ENCODE measurements at regions not wholly inside any gene's neighbourhood (a gene's known extent, or its start where the extent isn't known, plus 50 kb on each side); places are given as distances from the start of the nearest gene placed in this dataset.

- dilution Hi-C loops (cut with HindIII; ENCODE audit: low sequenced_read_pairs, unreplicated experiment) (no loop called here), intact Hi-C loops (cut with micrococcal nuclease) (no loop called here), in situ Hi-C loops (cut with MboI; ENCODE audit: low sequenced_read_pairs) (no loop called here)
- Histone ChIP-seq H2AFZ (replicated peaks; ENCODE audit: low read length, poor library complexity) (no peak overlapping the region), H4K8ac (ENCODE audit: low read depth in 2 of 2, low read length in 2 of 2) (no peak overlapping the region), H2AK9ac (replicated peaks; ENCODE audit: low read depth, low read length, poor library complexity) (no peak overlapping the region), H4K91ac (ENCODE audit: insufficient read depth, low read depth, low read length) (no peak overlapping the region), H3K18ac (ENCODE audit: low read depth, low read length) (no peak overlapping the region), H3K9me1 (ENCODE audit: insufficient read depth, low read length) (no peaks in the 10 kb centered on the region), H3K4me2 (ENCODE audit: low read depth, low read length) (no peak overlapping the region), H2BK15ac (ENCODE audit: low read depth, low read length) (no peak overlapping the region), H3K79me1 (ENCODE audit: low read depth in 1 of 2, low read length in 2 of 2) (no peaks in the 10 kb centered on the region), H3K56ac (ENCODE audit: extremely low read depth, insufficient read depth, low read length) (no peak overlapping the region), H2BK120ac (ENCODE audit: low read depth, low read length) (no peak overlapping the region), H4K5ac (ENCODE audit: low read depth, low read length) (no peak overlapping the region), H3K14ac (replicated peaks; ENCODE audit: low read depth, low read length) (no peak overlapping the region), H3K9me3 (ENCODE audit: control insufficient read depth, insufficient read depth, low read length) (no peaks in the 10 kb centered on the region), H4K20me1 (ENCODE audit: insufficient read depth, low read length) (no peaks in the 10 kb centered on the region), H3K23ac (ENCODE audit: low read depth, low read length) (no peak overlapping the region), H3K4ac (ENCODE audit: low read depth, low read length) (no peak overlapping the region), H3K9ac (ENCODE audit: low read depth, low read length) (no peak overlapping the region), H3K36me3 (ENCODE audit: control insufficient read depth, insufficient read depth, low read length) (no peaks in the 10 kb centered on the region), H2BK5ac (ENCODE audit: low read depth, low read length, poor library complexity, severe bottlenecking) (no peak overlapping the region), H3K4me3 (ENCODE audit: insufficient read depth, low read depth, low read length) (no peak overlapping the region), H3K4me1 (ENCODE audit: control insufficient read depth, insufficient read depth, low read length) (no peaks in the 10 kb centered on the region), H3K27me3 (ENCODE audit: control insufficient read depth, insufficient read depth, low read length) (no peaks in the 10 kb centered on the region), H2BK20ac (ENCODE audit: low read depth, low read length) (no peak overlapping the region), H2AK5ac (ENCODE audit: low read depth, low read length) (no peak overlapping the region), H3K27ac (ENCODE audit: insufficient read depth, low read length) (no peak overlapping the region)
- ChIA-PET POLR2A (ENCODE audit: unreplicated experiment) (no interaction called here), CTCF (no interaction called here)
- no peak for TF ChIP-seq MAFK (IDR thresholded peaks at IDR 0.05; ENCODE audit: low read depth, low read length)
- TF ChIP-seq FOS (IDR thresholded peaks at IDR 0.05; ENCODE audit: low read depth, low read length): no peak
- TF ChIP-seq MXI1 (IDR thresholded peaks at IDR 0.05; ENCODE audit: borderline replicate concordance, low read depth, low read length): no peak
- TF ChIP-seq RFX5 (IDR thresholded peaks at IDR 0.05; ENCODE audit: low read depth, low read length): no peak
- no peak for TF ChIP-seq POLR2A (IDR thresholded peaks at IDR 0.05; ENCODE audit: low read depth, low read length)
- TF ChIP-seq SMC3 (IDR thresholded peaks at IDR 0.05; ENCODE audit: low read depth, low read length): no peak
- no peak for TF ChIP-seq NFE2L2 (IDR thresholded peaks at IDR 0.05; ENCODE audit: low read depth, low read length)
- no peak for TF ChIP-seq MAZ (IDR thresholded peaks at IDR 0.05; ENCODE audit: borderline replicate concordance, low read depth, low read length)
- no peak for TF ChIP-seq CHD1 (IDR thresholded peaks at IDR 0.05; ENCODE audit: low read depth, low read length)
- no peak for TF ChIP-seq RAD21 (IDR thresholded peaks at IDR 0.05; ENCODE audit: low read length)
- TF ChIP-seq USF2 (IDR thresholded peaks at IDR 0.05; ENCODE audit: low read depth, low read length): no peak
- no peak for TF ChIP-seq CTCF (conservative IDR thresholded peaks at IDR 0.05; ENCODE audit: low read depth, low read length)
- no peak for TF ChIP-seq RCOR1 (IDR thresholded peaks at IDR 0.05; ENCODE audit: insufficient replicate concordance, low read length)
- no peak for TF ChIP-seq CEBPB (IDR thresholded peaks at IDR 0.05; ENCODE audit: low read depth, low read length)
- TF ChIP-seq BHLHE40 (IDR thresholded peaks at IDR 0.05; ENCODE audit: low read depth, low read length): no peak
- TF ChIP-seq ELK1 (IDR thresholded peaks at IDR 0.05; ENCODE audit: borderline replicate concordance, low read depth, low read length): no peak
- BruUV-seq (replicated peaks): no TSS peak
- no CpG with 5 or more reads among the region's 5 CpGs for WGBS, 2 experiments (ENCODE audit: extremely low coverage in 2 of 2, insufficient read length in 1 of 2)
- no peak for DNase-seq
- ATAC-seq (ENCODE audit: low read depth): no peak
These were observed 589.2 kb downstream of the PRR16 start for GRCh38 chr5:121053055-121053985.

Data from IMR-90 (cell line).